ENCODE measurements at regions not wholly inside any gene's neighbourhood (a gene's known extent, or its start where the extent isn't known, plus 50 kb on each side); places are given as distances from the start of the nearest gene placed in this dataset.
"Not testable (repeated sequence)": the region's sequence is repeated elsewhere in the genome, so short reads cannot be mapped to it uniquely, and the experiment has no call there.

GRCh38 chr5:89187268-89187667 lies 304.3 kb upstream of the MEF2C start:
- no peak for ATAC-seq (ENCODE audit: poor library complexity)
- no peak for DNase-seq
- intact Hi-C loops (cut with DNase I), result no loop called here

- no peak for DNase-seq
- ATAC-seq (ENCODE audit: poor library complexity), result no peak
- intact Hi-C loops (cut with DNase I), result no loop called here
These were observed 298.6 kb upstream of the MEF2C start for GRCh38 chr5:89181546-89181945.

- ATAC-seq (ENCODE audit: poor library complexity), result no peak
- DNase-seq, result no peak
- intact Hi-C loops (cut with DNase I), result no loop called here
These were observed 296.7 kb upstream of the MEF2C start for GRCh38 chr5:89179731-89180130.

GRCh38 chr5:89178541-89178940 lies 295.6 kb upstream of the MEF2C start:
- intact Hi-C loops (cut with DNase I), result no loop called here
- no peak for DNase-seq
- no peak for ATAC-seq (ENCODE audit: poor library complexity)

GRCh38 chr5:89173528-89173927 lies 290.5 kb upstream of the MEF2C start:
- ATAC-seq (ENCODE audit: poor library complexity), result no peak

GRCh38 chr5:89168766-89169165 lies 285.8 kb upstream of the MEF2C start:
- intact Hi-C loops (cut with DNase I), result no loop called here
- DNase-seq (no peak), ATAC-seq (ENCODE audit: poor library complexity) (no peak)

More at GRCh38 chr5:89173528-89173927, 290.5 kb upstream of the MEF2C start:
- DNase-seq, result no peak
- intact Hi-C loops (cut with DNase I), result no loop called here

- ATAC-seq (ENCODE audit: poor library complexity); DNase-seq; intact Hi-C loops (cut with DNase I): not testable (repeated sequence)
These were observed 281.7 kb upstream of the MEF2C start for GRCh38 chr5:89164703-89165102.

- intact Hi-C loops (cut with DNase I), result no loop called here
- DNase-seq (no peak), ATAC-seq (ENCODE audit: poor library complexity) (no peak)
These were observed 273.2 kb upstream of the MEF2C start for GRCh38 chr5:89156226-89156625.

GRCh38 chr5:89147031-89147430 lies 264.0 kb upstream of the MEF2C start:
- ATAC-seq (ENCODE audit: poor library complexity) (no peak), DNase-seq (no peak)
- intact Hi-C loops (cut with DNase I), result no loop called here

GRCh38 chr5:89137148-89137547 lies 254.2 kb upstream of the MEF2C start:
- intact Hi-C loops (cut with DNase I), result no loop called here
- DNase-seq, result no peak
- ATAC-seq (ENCODE audit: poor library complexity), result no peak

GRCh38 chr5:89133975-89134374 lies 251.0 kb upstream of the MEF2C start:
- ATAC-seq (ENCODE audit: poor library complexity) (no peak), DNase-seq (no peak)
- intact Hi-C loops (cut with DNase I), result no loop called here

GRCh38 chr5:89133129-89133528 lies 250.1 kb upstream of the MEF2C start:
- ATAC-seq (ENCODE audit: poor library complexity) (no peak), DNase-seq (no peak)
- intact Hi-C loops (cut with DNase I), result no loop called here

GRCh38 chr5:89130851-89131250 lies 247.9 kb upstream of the MEF2C start:
- ATAC-seq (ENCODE audit: poor library complexity) (no peak), DNase-seq (no peak)
- intact Hi-C loops (cut with DNase I), result no loop called here

- DNase-seq (no peak), ATAC-seq (ENCODE audit: poor library complexity) (no peak)
- intact Hi-C loops (cut with DNase I), result no loop called here
These were observed 247.0 kb upstream of the MEF2C start for GRCh38 chr5:89129941-89130340.

GRCh38 chr5:89128906-89129625 lies 246.1 kb upstream of the MEF2C start:
- no peak for ATAC-seq (ENCODE audit: poor library complexity)
- no peak for DNase-seq
- intact Hi-C loops (cut with DNase I), result no loop called here

- no peak for DNase-seq
- intact Hi-C loops (cut with DNase I), result no loop called here
- no peak for ATAC-seq (ENCODE audit: poor library complexity)
These were observed 245.1 kb upstream of the MEF2C start for GRCh38 chr5:89128092-89128491.

- DNase-seq (no peak), ATAC-seq (ENCODE audit: poor library complexity) (no peak)
- intact Hi-C loops (cut with DNase I), result no loop called here
These were observed 244.2 kb upstream of the MEF2C start for GRCh38 chr5:89127191-89127590.

GRCh38 chr5:89125372-89125771 lies 242.4 kb upstream of the MEF2C start:
- ATAC-seq (ENCODE audit: poor library complexity) (no peak), DNase-seq (no peak)
- intact Hi-C loops (cut with DNase I), result no loop called here

- intact Hi-C loops (cut with DNase I), result no loop called here
- ATAC-seq (ENCODE audit: poor library complexity), result no peak
These were observed 240.6 kb upstream of the MEF2C start for GRCh38 chr5:89123581-89123980.

GRCh38 chr5:89120719-89121118 lies 237.7 kb upstream of the MEF2C start:
- ATAC-seq (ENCODE audit: poor library complexity) (peak; percentile 56), DNase-seq (peak; percentile 33)

More at GRCh38 chr5:89123581-89123980, 240.6 kb upstream of the MEF2C start:
- DNase-seq, result no peak

GRCh38 chr5:89117124-89117644 lies 234.2 kb upstream of the MEF2C start:
- no peak for ATAC-seq (ENCODE audit: poor library complexity)
- DNase-seq, result no peak
- intact Hi-C loops (cut with DNase I), result no loop called here

More at GRCh38 chr5:89120719-89121118, 237.7 kb upstream of the MEF2C start:
- intact Hi-C loops (cut with DNase I), result no loop called here
